Trophoblast cell (in vitro differentiated cells and primary cell): ENCODE measurements at regions not wholly inside any gene's neighbourhood (a gene's known extent, or its start where the extent isn't known, plus 50 kb on each side); places are given as distances from the start of the nearest gene placed in this dataset.

ENCODE experiments used
- DNase-seq, 2 donors: peaks; one replicate each; pipeline ENCODE4 v3.0.0-alpha.2; 2016
- H2AFZ ChIP-seq: 2 replicates; pipeline ENCODE4 v1.6.1; 2013; ENCODE audit warnings: low read length, moderate library complexity, mild to moderate bottlenecking; ENCODE audit not compliant: insufficient read depth, poor library complexity
- H2AK5ac ChIP-seq: 2 replicates; pipeline ENCODE4 v1.6.1; 2013; ENCODE audit warnings: mild to moderate bottlenecking, low read length
- H2BK120ac ChIP-seq: 2 replicates; pipeline ENCODE4 v1.6.1; 2013; ENCODE audit warnings: low read length, mild to moderate bottlenecking, moderate library complexity; ENCODE audit not compliant: insufficient read depth, poor library complexity
- H2BK12ac ChIP-seq: 2 replicates; pipeline ENCODE4 v1.6.1; 2013; ENCODE audit warnings: mild to moderate bottlenecking, low read length, moderate library complexity
- H2BK5ac ChIP-seq: 2 replicates; pipeline ENCODE4 v1.6.1; 2013; ENCODE audit warnings: low read length, low read depth, moderate library complexity, mild to moderate bottlenecking; ENCODE audit not compliant: poor library complexity
- H3K14ac ChIP-seq: 2 replicates; pipeline ENCODE4 v1.6.1; 2013; ENCODE audit warnings: mild to moderate bottlenecking, low read length
- H3K18ac ChIP-seq: 2 replicates; pipeline ENCODE4 v1.6.1; 2013; ENCODE audit warnings: mild to moderate bottlenecking, low read length
- H3K23ac ChIP-seq: 2 replicates; pipeline ENCODE4 v1.6.1; 2013; ENCODE audit warnings: low read length
- H3K27ac ChIP-seq: 2 replicates; pipeline ENCODE4 v1.5.1; 2013; ENCODE audit warnings: low read depth, mild to moderate bottlenecking, inconsistent platforms, low read length, moderate library complexity
- H3K27me3 ChIP-seq: 2 replicates; pipeline ENCODE4 v1.6.1; 2013; ENCODE audit warnings: inconsistent platforms, mild to moderate bottlenecking, low read length, moderate library complexity; ENCODE audit not compliant: insufficient read depth
- H3K36me3 ChIP-seq, 2 experiments: 1 replicate in 1 of 2; 2 replicates in 1 of 2; pipeline ENCODE4 v1.6.1; 2013; ENCODE audit warnings: low read length in 2 of 2, mild to moderate bottlenecking in 2 of 2, moderate library complexity in 1 of 2; ENCODE audit not compliant: insufficient read depth in 2 of 2, control insufficient read depth in 1 of 2
- H3K4ac ChIP-seq: 2 replicates; pipeline ENCODE4 v1.6.1; 2013; ENCODE audit warnings: low read depth, mild to moderate bottlenecking, low read length, moderate library complexity
- H3K4me1 ChIP-seq, 2 experiments: 1 replicate in 1 of 2; 2 replicates in 1 of 2; pipeline ENCODE4 v1.6.1; 2013; ENCODE audit warnings: low read length in 2 of 2, mild to moderate bottlenecking in 2 of 2, moderate library complexity in 1 of 2; ENCODE audit not compliant: insufficient read depth in 2 of 2, control insufficient read depth in 1 of 2
- H3K4me2 ChIP-seq: 2 replicates; pipeline ENCODE4 v1.6.1; 2013; ENCODE audit warnings: inconsistent platforms, mild to moderate bottlenecking, low read length, moderate library complexity
- H3K4me3 ChIP-seq: 2 replicates; pipeline ENCODE4 v1.5.1; 2013; ENCODE audit warnings: mild to moderate bottlenecking, low read depth, low read length, inconsistent platforms
- H3K79me1 ChIP-seq: one replicate; pipeline ENCODE4 v1.6.1; 2013; ENCODE audit warnings: low read length
- H3K79me2 ChIP-seq: 2 replicates; pipeline ENCODE4 v1.6.1; 2013; ENCODE audit warnings: low read length, mild to moderate bottlenecking; ENCODE audit not compliant: control insufficient read depth, insufficient read depth, poor library complexity
- H3K9ac ChIP-seq: 2 replicates; pipeline ENCODE4 v1.6.1; 2013; ENCODE audit warnings: mild to moderate bottlenecking, low read length
- H3K9me3 ChIP-seq: 2 replicates; pipeline ENCODE4 v1.6.1; 2013; ENCODE audit warnings: low read depth, mild to moderate bottlenecking, control low read depth, inconsistent platforms, low read length; ENCODE audit not compliant: insufficient read depth
- H4K12ac ChIP-seq: 2 replicates; pipeline ENCODE4 v1.6.1; 2013; ENCODE audit warnings: low read depth, mild to moderate bottlenecking, low read length, moderate library complexity
- H4K8ac ChIP-seq: 2 replicates; pipeline ENCODE4 v1.6.1; 2013; ENCODE audit warnings: low read depth, mild to moderate bottlenecking, low read length, moderate library complexity
- H4K91ac ChIP-seq: one replicate; pipeline ENCODE4 v1.6.1; 2013; ENCODE audit warnings: low read depth, mild to moderate bottlenecking, low read length, moderate library complexity
- WGBS: extraction: QIAGEN DNeasy Blood & Tissue Kit; methylation state at CpG from one replicate; pipeline ENCODE4 v1.1.7; 2013; ENCODE audit warnings: missing lambda C conversion rate; ENCODE audit not compliant: insufficient read length, insufficient coverage; ENCODE audit errors: extremely low coverage; 5-methylcytosine and 5-hydroxymethylcytosine counted together

GRCh38 chr10:131000244-131000643 lies 311.3 kb downstream of the TCERG1L start:
- Histone ChIP-seq H3K36me3 (no peaks in the 10 kb centered on the region), H2AK5ac (no peak overlapping the region), H3K4ac (no peak overlapping the region), H3K79me1 (no peaks in the 10 kb centered on the region), H3K9ac (no peak overlapping the region), H3K14ac (no peak overlapping the region), H3K18ac (no peak overlapping the region), H4K12ac (no peak overlapping the region), H3K27ac (no peak overlapping the region), H3K4me3 (no peak overlapping the region), H3K4me1 (no peaks in the 10 kb centered on the region), H2BK120ac (no peak overlapping the region), H3K23ac (no peak overlapping the region), H3K4me2 (no peak overlapping the region), H3K79me2 (no peaks in the 10 kb centered on the region), H2AFZ (no peak overlapping the region), H2BK5ac (no peak overlapping the region), H2BK12ac (no peak overlapping the region), H3K9me3 (peaks cover 3% of the 10 kb centered on the region), H4K8ac (no peak overlapping the region), H3K27me3 (no peaks in the 10 kb centered on the region), H4K91ac (no peak overlapping the region)
- WGBS: no CpG with 5 or more reads among the region's 6 CpGs
- DNase-seq: no peak

DNA sequence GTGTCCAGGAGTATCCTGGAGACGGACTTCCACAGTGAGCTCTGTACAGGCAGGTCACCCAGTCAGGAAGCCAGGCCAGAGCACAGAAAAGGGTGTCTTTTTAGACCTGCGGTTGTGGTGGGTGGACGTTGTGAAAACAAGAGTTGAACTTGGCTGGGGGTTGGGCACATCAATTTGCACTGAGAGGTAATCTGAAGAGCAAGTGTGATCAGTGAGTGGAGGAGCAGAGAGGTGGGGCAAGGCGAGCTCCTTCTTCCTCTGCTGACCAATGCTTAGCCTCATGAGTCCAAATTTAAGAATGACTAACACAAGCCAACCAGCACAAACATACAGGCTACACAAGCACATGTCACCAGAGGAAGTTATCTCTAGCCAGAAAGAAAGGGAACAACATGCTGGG lies 310.8 kb downstream of the TCERG1L start:
- Histone ChIP-seq H3K79me1 (no peaks in the 10 kb centered on the region), H2AFZ (no peak overlapping the region), H3K4ac (no peak overlapping the region), H2BK5ac (no peak overlapping the region), H4K91ac (no peak overlapping the region), H3K79me2 (no peaks in the 10 kb centered on the region), H3K27ac (no peak overlapping the region), H3K4me3 (no peak overlapping the region), H3K18ac (no peak overlapping the region), H3K23ac (no peak overlapping the region), H3K9ac (no peak overlapping the region), H3K36me3 (no peaks in the 10 kb centered on the region), H3K4me2 (no peak overlapping the region), H3K14ac (no peak overlapping the region), H4K12ac (no peak overlapping the region), H4K8ac (no peak overlapping the region), H2BK120ac (no peak overlapping the region), H3K9me3 (peaks cover 4% of the 10 kb centered on the region), H3K27me3 (no peaks in the 10 kb centered on the region), H3K4me1 (no peaks in the 10 kb centered on the region), H2AK5ac (no peak overlapping the region), H2BK12ac (no peak overlapping the region)
- DNase-seq: no peak
- no CpG with 5 or more reads among the region's 4 CpGs for WGBS

DNA sequence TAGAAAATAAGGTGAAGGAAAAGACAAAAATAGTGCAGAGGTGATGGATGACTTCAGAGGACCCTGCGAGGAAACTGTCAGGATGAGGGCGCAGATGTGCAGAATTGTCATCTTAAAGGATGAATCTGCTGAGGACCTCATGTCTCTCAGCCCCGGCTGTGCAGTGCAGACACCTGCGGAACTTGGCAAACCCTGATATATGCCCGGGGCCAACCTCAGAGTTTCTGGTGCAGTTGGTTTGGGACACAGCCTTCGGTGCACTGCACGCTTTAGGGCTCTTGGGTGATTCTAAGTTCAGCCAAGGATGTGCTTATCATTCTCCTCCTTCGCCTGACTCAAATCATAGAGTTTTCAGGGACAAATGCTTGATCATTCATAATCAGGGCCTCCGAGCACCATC lies 310.1 kb downstream of the TCERG1L start:
- Histone ChIP-seq H3K27me3 (no peaks in the 10 kb centered on the region), H3K4me2 (no peak overlapping the region), H2AFZ (no peak overlapping the region), H3K4me1 (no peaks in the 10 kb centered on the region), H3K79me1 (no peaks in the 10 kb centered on the region), H3K79me2 (no peaks in the 10 kb centered on the region), H3K14ac (no peak overlapping the region), H3K4me3 (no peak overlapping the region), H3K9ac (no peak overlapping the region), H3K4ac (no peak overlapping the region), H2BK120ac (no peak overlapping the region), H4K8ac (no peak overlapping the region), H3K27ac (no peak overlapping the region), H2AK5ac (no peak overlapping the region), H2BK5ac (no peak overlapping the region), H3K36me3 (no peaks in the 10 kb centered on the region), H4K12ac (no peak overlapping the region), H3K23ac (no peak overlapping the region), H3K18ac (no peak overlapping the region), H2BK12ac (no peak overlapping the region), H4K91ac (no peak overlapping the region), H3K9me3 (peaks cover 5% of the 10 kb centered on the region)
- no CpG with 5 or more reads among the region's 9 CpGs for WGBS
- no peak for DNase-seq

- no peaks in the 10 kb centered on the region for H3K36me3 ChIP-seq
- H3K4me3 ChIP-seq: no peak overlapping the region
- H4K12ac ChIP-seq: no peak overlapping the region
- no peak overlapping the region for H3K23ac ChIP-seq
- H3K4ac ChIP-seq: no peak overlapping the region
- H3K79me1 ChIP-seq: no peaks in the 10 kb centered on the region
- H2AFZ ChIP-seq: no peak overlapping the region
- no peak overlapping the region for H3K27ac ChIP-seq
- WGBS: no CpG with 5 or more reads among the region's 12 CpGs
- no peaks in the 10 kb centered on the region for H3K4me1 ChIP-seq
- H2BK5ac ChIP-seq: no peak overlapping the region
- peaks cover 3% of the 10 kb centered on the region for H3K9me3 ChIP-seq
- H3K14ac ChIP-seq: no peak overlapping the region
- H3K79me2 ChIP-seq: no peaks in the 10 kb centered on the region
- no peak overlapping the region for H3K4me2 ChIP-seq
- H2BK120ac ChIP-seq: no peak overlapping the region
- H3K9ac ChIP-seq: no peak overlapping the region
- H3K27me3 ChIP-seq: no peaks in the 10 kb centered on the region
- H4K91ac ChIP-seq: no peak overlapping the region
- H2BK12ac ChIP-seq: no peak overlapping the region
- H2AK5ac ChIP-seq: no peak overlapping the region
- H3K18ac ChIP-seq: no peak overlapping the region
- no peak overlapping the region for H4K8ac ChIP-seq
- DNase-seq: no peak
Measured at GRCh38 chr10:131002031-131002861, 309.3 kb downstream of the TCERG1L start.
